ACC112 (cell line): ENCODE measurements at regions not wholly inside any gene's neighbourhood (a gene's known extent, or its start where the extent isn't known, plus 50 kb on each side); places are given as distances from the start of the nearest gene placed in this dataset.

Experiments
- H2AFZ ChIP-seq: fragments of 200-600 bp; sonication (generic); one replicate; pipeline ENCODE4 v1.6.0; 2017; ENCODE audit warnings: antibody characterized with exemption, low read length; ENCODE audit not compliant: unreplicated experiment
- H3K27ac ChIP-seq: fragments of 200-600 bp; sonication (generic); 2 replicates; pipeline ENCODE4 v1.5.1; 2014; ENCODE audit warnings: low read depth, mild to moderate bottlenecking, antibody characterized with exemption, low read length, moderate library complexity
- H3K27me3 ChIP-seq: fragments of 200-600 bp; sonication (generic); 2 replicates; pipeline ENCODE4 v1.6.1; 2014; ENCODE audit warnings: mild to moderate bottlenecking, antibody characterized with exemption, low read length, moderate library complexity, mixed read lengths; ENCODE audit not compliant: insufficient read depth
- H3K36me3 ChIP-seq: fragments of 200-600 bp; sonication (generic); 2 replicates; pipeline ENCODE4 v1.6.1; 2016; ENCODE audit warnings: mild to moderate bottlenecking, antibody characterized with exemption, low read length, moderate library complexity, mixed read lengths; ENCODE audit not compliant: insufficient read depth
- H3K4me1 ChIP-seq: fragments of 200-600 bp; sonication (generic); one replicate; pipeline ENCODE4 v1.6.1; 2016; ENCODE audit warnings: low read length, mixed read lengths; ENCODE audit not compliant: insufficient read depth, unreplicated experiment, control insufficient read depth
- H3K4me3 ChIP-seq: fragments of 200-600 bp; sonication (generic); 2 replicates; pipeline ENCODE4 v1.5.1; 2014; ENCODE audit warnings: mild to moderate bottlenecking, low read depth, low read length
- H3K79me2 ChIP-seq: fragments of 200-600 bp; sonication (generic); one replicate; pipeline ENCODE4 v1.6.0; 2016; ENCODE audit warnings: low read length; ENCODE audit not compliant: control insufficient read depth, unreplicated experiment, insufficient read depth

GRCh38 chr6:135655055-135655454, 157.5 kb upstream of the AHI1 start:
- Histone ChIP-seq H3K79me2 (no peaks in the 10 kb centered on the region), H3K27ac (no peak overlapping the region), H2AFZ (no peak overlapping the region), H3K36me3 (no peaks in the 10 kb centered on the region), H3K4me1 (no peaks in the 10 kb centered on the region), H3K4me3 (no peak overlapping the region), H3K27me3 (no peaks in the 10 kb centered on the region)

- Histone ChIP-seq H3K4me3 (no peak overlapping the region), H3K27me3 (no peaks in the 10 kb centered on the region), H3K27ac (no peak overlapping the region), H3K4me1 (no peaks in the 10 kb centered on the region), H2AFZ (no peak overlapping the region), H3K36me3 (no peaks in the 10 kb centered on the region), H3K79me2 (no peaks in the 10 kb centered on the region)
Observed at GRCh38 chr6:135657207-135657606, 159.7 kb upstream of the AHI1 start.

- Histone ChIP-seq H3K36me3 (no peaks in the 10 kb centered on the region), H3K4me3 (no peak overlapping the region), H3K79me2 (no peaks in the 10 kb centered on the region), H3K27ac (no peak overlapping the region), H3K27me3 (no peaks in the 10 kb centered on the region), H2AFZ (no peak overlapping the region), H3K4me1 (no peaks in the 10 kb centered on the region)
Observed at GRCh38 chr6:135658481-135658880, 160.9 kb upstream of the AHI1 start.

- Histone ChIP-seq H3K27ac (no peak overlapping the region), H3K79me2 (no peaks in the 10 kb centered on the region), H3K36me3 (no peaks in the 10 kb centered on the region), H3K4me3 (no peak overlapping the region), H2AFZ (no peak overlapping the region), H3K4me1 (no peaks in the 10 kb centered on the region), H3K27me3 (no peaks in the 10 kb centered on the region)
Observed at GRCh38 chr6:135658916-135659315, 161.4 kb upstream of the AHI1 start.

- Histone ChIP-seq H3K27ac (no peak overlapping the region), H3K79me2 (no peaks in the 10 kb centered on the region), H3K27me3 (no peaks in the 10 kb centered on the region; the same call in 1 of the 2 replicates), H3K36me3 (no peaks in the 10 kb centered on the region), H3K4me3 (no peak overlapping the region), H3K4me1 (no peaks in the 10 kb centered on the region), H2AFZ (no peak overlapping the region)
Observed at GRCh38 chr6:135664527-135664926, 167.0 kb upstream of the AHI1 start.

- Histone ChIP-seq H3K36me3 (no peaks in the 10 kb centered on the region), H3K4me1 (no peaks in the 10 kb centered on the region), H3K27me3 (no peaks in the 10 kb centered on the region; the same call in 1 of the 2 replicates), H2AFZ (no peak overlapping the region), H3K4me3 (no peak overlapping the region), H3K79me2 (no peaks in the 10 kb centered on the region), H3K27ac (no peak overlapping the region)
Observed at GRCh38 chr6:135665935-135666334, 168.4 kb upstream of the AHI1 start.

GRCh38 chr6:135667691-135668455, 170.3 kb upstream of the AHI1 start:
- 0 out of 2 replicates have a peak overlapping the region, but pooled peaks have one; percentile 29 for H3K4me3 ChIP-seq
- peak overlapping the region; percentile 98 for H2AFZ ChIP-seq
- no peaks in the 10 kb centered on the region for H3K36me3 ChIP-seq
- H3K79me2 ChIP-seq = no peaks in the 10 kb centered on the region
- H3K27ac ChIP-seq = no peak overlapping the region
- no peaks in the 10 kb centered on the region for H3K4me1 ChIP-seq
- H3K27me3 ChIP-seq = no peaks in the 10 kb centered on the region; the same call in 1 of the 2 replicates

GRCh38 chr6:135672256-135672655, 174.7 kb upstream of the AHI1 start:
- no peak overlapping the region for H2AFZ ChIP-seq
- no peaks in the 10 kb centered on the region for H3K36me3 ChIP-seq
- no peaks in the 10 kb centered on the region for H3K79me2 ChIP-seq
- no peaks in the 10 kb centered on the region for H3K4me1 ChIP-seq
- H3K4me3 ChIP-seq = no peak overlapping the region
- H3K27ac ChIP-seq = no peak overlapping the region
- no peaks in the 10 kb centered on the region for H3K27me3 ChIP-seq

- Histone ChIP-seq H3K27ac (no peak overlapping the region), H3K27me3 (no peaks in the 10 kb centered on the region), H3K79me2 (no peaks in the 10 kb centered on the region), H3K4me1 (no peaks in the 10 kb centered on the region), H3K4me3 (no peak overlapping the region), H2AFZ (no peak overlapping the region), H3K36me3 (no peaks in the 10 kb centered on the region)
Observed at GRCh38 chr6:135673501-135674309, 176.2 kb upstream of the AHI1 start.

GRCh38 chr6:135675026-135675425, 176.5 kb upstream of the PDE7B start:
- no peaks in the 10 kb centered on the region for H3K36me3 ChIP-seq
- no peaks in the 10 kb centered on the region for H3K27me3 ChIP-seq
- no peaks in the 10 kb centered on the region for H3K79me2 ChIP-seq
- no peak overlapping the region for H3K4me3 ChIP-seq
- no peaks in the 10 kb centered on the region for H3K4me1 ChIP-seq
- H2AFZ ChIP-seq = no peak overlapping the region
- H3K27ac ChIP-seq = no peak overlapping the region

- no peaks in the 10 kb centered on the region for H3K4me1 ChIP-seq
- H3K79me2 ChIP-seq = no peaks in the 10 kb centered on the region
- H2AFZ ChIP-seq = no peak overlapping the region
- H3K27me3 ChIP-seq = no peaks in the 10 kb centered on the region
- H3K4me3 ChIP-seq = no peak overlapping the region
- H3K36me3 ChIP-seq = no peaks in the 10 kb centered on the region
- H3K27ac ChIP-seq = no peak overlapping the region
Observed at GRCh38 chr6:135675862-135676261, 175.6 kb upstream of the PDE7B start.
